ENCODE measurements at regions not wholly inside any gene's neighbourhood (a gene's known extent, or its start where the extent isn't known, plus 50 kb on each side); places are given as distances from the start of the nearest gene placed in this dataset.

DNA sequence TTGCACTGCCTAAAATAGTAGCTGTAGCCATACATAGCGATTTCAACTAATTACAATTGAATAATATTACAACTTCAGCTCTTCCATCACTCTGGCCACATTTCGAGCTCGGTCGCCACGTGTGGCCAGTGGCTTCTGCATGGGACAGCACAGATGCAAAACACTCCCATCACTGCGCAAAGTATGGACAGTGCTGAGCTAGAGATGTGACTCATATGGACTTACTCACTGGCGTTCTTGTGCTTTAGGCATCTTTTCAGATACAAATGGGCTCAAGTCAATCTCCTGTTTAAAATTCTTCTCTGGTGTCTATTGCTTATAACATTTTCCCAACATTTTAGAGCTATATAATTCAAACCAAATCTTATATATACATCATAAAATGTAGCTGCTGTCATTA, 222.7 kb downstream of the ELAVL2 start:
- Histone ChIP-seq H3K9ac (ENCODE audit: low read depth, low read length) (no peak overlapping the region), H3K4me1 (ENCODE audit: control insufficient read depth, insufficient read depth, low read length) (no peaks in the 10 kb centered on the region), H3K36me3 (ENCODE audit: control insufficient read depth, insufficient read depth, low read length) (no peaks in the 10 kb centered on the region), H3K27me3 (ENCODE audit: control insufficient read depth, insufficient read depth, low read length) (no peaks in the 10 kb centered on the region), H3K9me3 (ENCODE audit: control insufficient read depth, insufficient read depth, low read length) (no peaks in the 10 kb centered on the region), H3K4me3 (ENCODE audit: low read depth, low read length) (no peak overlapping the region)

GRCh38 chr9:23606107-23606506, 219.9 kb downstream of the ELAVL2 start:
- Histone ChIP-seq H3K9me3 (ENCODE audit: control insufficient read depth, insufficient read depth, low read length) (no peaks in the 10 kb centered on the region), H3K27me3 (ENCODE audit: control insufficient read depth, insufficient read depth, low read length) (no peaks in the 10 kb centered on the region), H3K9ac (ENCODE audit: low read depth, low read length) (no peak overlapping the region), H3K36me3 (ENCODE audit: control insufficient read depth, insufficient read depth, low read length) (no peaks in the 10 kb centered on the region), H3K4me1 (ENCODE audit: control insufficient read depth, insufficient read depth, low read length) (no peaks in the 10 kb centered on the region), H3K4me3 (ENCODE audit: low read depth, low read length) (no peak overlapping the region)

DNA sequence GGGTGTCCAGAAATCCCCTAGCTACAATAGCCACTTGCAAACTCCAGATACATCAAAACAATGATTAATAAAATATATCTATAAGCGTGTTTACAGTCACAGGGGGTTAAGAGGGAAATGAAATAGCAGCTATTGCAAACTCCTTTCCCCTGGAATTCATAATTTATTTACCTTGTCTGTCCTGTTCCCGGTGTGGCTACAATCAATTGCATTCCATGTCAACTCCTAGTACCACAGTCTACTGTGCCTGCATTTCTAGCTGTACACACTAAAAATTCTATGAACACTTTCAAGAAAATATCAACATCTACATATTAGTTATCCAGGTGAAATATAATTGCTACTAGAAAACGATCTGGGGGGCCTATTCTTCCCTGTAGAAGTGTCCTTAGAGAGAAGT, 217.6 kb downstream of the ELAVL2 start:
- H3K9me3 ChIP-seq (ENCODE audit: control insufficient read depth, insufficient read depth, low read length): no peaks in the 10 kb centered on the region
- H3K4me3 ChIP-seq (ENCODE audit: low read depth, low read length): no peak overlapping the region
- no peak overlapping the region for H3K9ac ChIP-seq (ENCODE audit: low read depth, low read length)
- H3K27me3 ChIP-seq (ENCODE audit: control insufficient read depth, insufficient read depth, low read length): no peaks in the 10 kb centered on the region
- H3K36me3 ChIP-seq (ENCODE audit: control insufficient read depth, insufficient read depth, low read length): no peaks in the 10 kb centered on the region
- no peaks in the 10 kb centered on the region for H3K4me1 ChIP-seq (ENCODE audit: control insufficient read depth, insufficient read depth, low read length)

DNA sequence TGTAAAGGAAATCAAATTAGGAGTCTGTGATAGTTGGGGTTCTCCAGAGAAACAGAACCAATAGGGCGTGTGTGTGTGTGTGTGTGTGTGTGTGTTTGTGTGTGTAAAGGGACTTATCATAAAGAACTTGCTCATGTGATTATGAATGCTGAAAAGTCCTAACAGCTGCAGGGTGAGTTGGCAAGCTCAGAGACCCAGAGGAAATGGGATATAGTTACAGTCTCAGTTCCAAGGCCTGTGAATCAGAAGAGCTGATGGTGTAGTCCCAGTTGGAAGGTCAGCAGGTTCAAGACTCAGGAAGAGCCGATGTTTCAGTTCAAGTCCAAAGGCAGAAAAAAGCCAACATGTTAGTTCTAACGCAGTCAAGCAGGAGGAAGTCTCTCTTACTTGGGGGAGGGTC, 214.2 kb downstream of the ELAVL2 start:
- no peak overlapping the region for H3K9ac ChIP-seq (ENCODE audit: low read depth, low read length)
- H3K4me1 ChIP-seq (ENCODE audit: control insufficient read depth, insufficient read depth, low read length): no peaks in the 10 kb centered on the region
- no peaks in the 10 kb centered on the region for H3K36me3 ChIP-seq (ENCODE audit: control insufficient read depth, insufficient read depth, low read length)
- no peaks in the 10 kb centered on the region for H3K9me3 ChIP-seq (ENCODE audit: control insufficient read depth, insufficient read depth, low read length)
- no peak overlapping the region for H3K4me3 ChIP-seq (ENCODE audit: low read depth, low read length)
- no peaks in the 10 kb centered on the region for H3K27me3 ChIP-seq (ENCODE audit: control insufficient read depth, insufficient read depth, low read length)

- H3K27me3 ChIP-seq (ENCODE audit: control insufficient read depth, insufficient read depth, low read length): no peaks in the 10 kb centered on the region
- no peaks in the 10 kb centered on the region for H3K4me1 ChIP-seq (ENCODE audit: control insufficient read depth, insufficient read depth, low read length)
- H3K36me3 ChIP-seq (ENCODE audit: control insufficient read depth, insufficient read depth, low read length): no peaks in the 10 kb centered on the region
- H3K4me3 ChIP-seq (ENCODE audit: low read depth, low read length): no peak overlapping the region
- H3K9me3 ChIP-seq (ENCODE audit: control insufficient read depth, insufficient read depth, low read length): no peaks in the 10 kb centered on the region
- H3K9ac ChIP-seq (ENCODE audit: low read depth, low read length): no peak overlapping the region
Observed at GRCh38 chr9:23615569-23615968, 210.5 kb downstream of the ELAVL2 start.

GRCh38 chr9:23621188-23621587, 204.9 kb downstream of the ELAVL2 start:
- H3K9me3 ChIP-seq (ENCODE audit: control insufficient read depth, insufficient read depth, low read length): no peaks in the 10 kb centered on the region
- H3K4me3 ChIP-seq (ENCODE audit: low read depth, low read length): no peak overlapping the region
- no peak overlapping the region for H3K9ac ChIP-seq (ENCODE audit: low read depth, low read length)
- no peaks in the 10 kb centered on the region for H3K36me3 ChIP-seq (ENCODE audit: control insufficient read depth, insufficient read depth, low read length)
- H3K4me1 ChIP-seq (ENCODE audit: control insufficient read depth, insufficient read depth, low read length): peaks cover 6% of the 10 kb centered on the region
- no peaks in the 10 kb centered on the region for H3K27me3 ChIP-seq (ENCODE audit: control insufficient read depth, insufficient read depth, low read length)

DNA sequence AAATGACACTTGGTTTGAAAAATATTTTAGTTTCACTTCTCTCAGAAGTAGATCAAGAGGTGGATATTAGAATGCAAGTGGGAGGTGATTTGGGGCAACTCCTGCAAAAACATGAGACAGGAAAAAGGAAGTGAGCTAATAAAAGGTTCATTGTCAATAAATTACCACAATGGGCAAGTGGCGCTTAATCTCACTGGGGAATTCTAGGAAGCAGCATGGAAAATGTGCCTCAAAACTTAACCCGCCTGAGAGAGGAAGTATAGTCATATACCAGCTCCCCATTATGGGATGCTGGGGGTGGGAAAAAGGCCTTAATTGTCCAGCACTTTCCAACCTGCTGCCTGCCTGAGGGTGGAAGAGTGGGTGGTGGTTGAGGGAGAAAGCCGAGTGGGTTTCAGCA, 204.1 kb downstream of the ELAVL2 start:
- Histone ChIP-seq H3K4me1 (ENCODE audit: control insufficient read depth, insufficient read depth, low read length) (peaks cover 6% of the 10 kb centered on the region), H3K9ac (ENCODE audit: low read depth, low read length) (no peak overlapping the region), H3K36me3 (ENCODE audit: control insufficient read depth, insufficient read depth, low read length) (no peaks in the 10 kb centered on the region), H3K9me3 (ENCODE audit: control insufficient read depth, insufficient read depth, low read length) (no peaks in the 10 kb centered on the region), H3K27me3 (ENCODE audit: control insufficient read depth, insufficient read depth, low read length) (no peaks in the 10 kb centered on the region), H3K4me3 (ENCODE audit: low read depth, low read length) (no peak overlapping the region)

- Histone ChIP-seq H3K4me1 (ENCODE audit: control insufficient read depth, insufficient read depth, low read length) (peaks cover 6% of the 10 kb centered on the region), H3K4me3 (ENCODE audit: low read depth, low read length) (no peak overlapping the region), H3K9me3 (ENCODE audit: control insufficient read depth, insufficient read depth, low read length) (no peaks in the 10 kb centered on the region), H3K27me3 (ENCODE audit: control insufficient read depth, insufficient read depth, low read length) (no peaks in the 10 kb centered on the region), H3K9ac (ENCODE audit: low read depth, low read length) (no peak overlapping the region), H3K36me3 (ENCODE audit: control insufficient read depth, insufficient read depth, low read length) (no peaks in the 10 kb centered on the region)
Observed at GRCh38 chr9:23622396-23622795, 203.6 kb downstream of the ELAVL2 start.

- H3K9me3 ChIP-seq (ENCODE audit: control insufficient read depth, insufficient read depth, low read length): no peaks in the 10 kb centered on the region
- H3K4me3 ChIP-seq (ENCODE audit: low read depth, low read length): no peak overlapping the region
- H3K9ac ChIP-seq (ENCODE audit: low read depth, low read length): no peak overlapping the region
- no peaks in the 10 kb centered on the region for H3K4me1 ChIP-seq (ENCODE audit: control insufficient read depth, insufficient read depth, low read length)
- H3K27me3 ChIP-seq (ENCODE audit: control insufficient read depth, insufficient read depth, low read length): no peaks in the 10 kb centered on the region
- no peaks in the 10 kb centered on the region for H3K36me3 ChIP-seq (ENCODE audit: control insufficient read depth, insufficient read depth, low read length)
Observed at GRCh38 chr9:23630488-23630887, 195.6 kb downstream of the ELAVL2 start.

- H3K4me3 ChIP-seq (ENCODE audit: low read depth, low read length): no peak overlapping the region
- no peaks in the 10 kb centered on the region for H3K27me3 ChIP-seq (ENCODE audit: control insufficient read depth, insufficient read depth, low read length)
- H3K9me3 ChIP-seq (ENCODE audit: control insufficient read depth, insufficient read depth, low read length): no peaks in the 10 kb centered on the region
Observed at GRCh38 chr9:23635276-23635675, 190.8 kb downstream of the ELAVL2 start.

GRCh38 chr9:23636199-23636598, 189.8 kb downstream of the ELAVL2 start:
- no peak overlapping the region for H3K4me3 ChIP-seq (ENCODE audit: low read depth, low read length)

More at GRCh38 chr9:23635276-23635675, 190.8 kb downstream of the ELAVL2 start:
- Histone ChIP-seq H3K4me1 (ENCODE audit: control insufficient read depth, insufficient read depth, low read length) (no peaks in the 10 kb centered on the region), H3K36me3 (ENCODE audit: control insufficient read depth, insufficient read depth, low read length) (no peaks in the 10 kb centered on the region), H3K9ac (ENCODE audit: low read depth, low read length) (no peak overlapping the region)

DNA sequence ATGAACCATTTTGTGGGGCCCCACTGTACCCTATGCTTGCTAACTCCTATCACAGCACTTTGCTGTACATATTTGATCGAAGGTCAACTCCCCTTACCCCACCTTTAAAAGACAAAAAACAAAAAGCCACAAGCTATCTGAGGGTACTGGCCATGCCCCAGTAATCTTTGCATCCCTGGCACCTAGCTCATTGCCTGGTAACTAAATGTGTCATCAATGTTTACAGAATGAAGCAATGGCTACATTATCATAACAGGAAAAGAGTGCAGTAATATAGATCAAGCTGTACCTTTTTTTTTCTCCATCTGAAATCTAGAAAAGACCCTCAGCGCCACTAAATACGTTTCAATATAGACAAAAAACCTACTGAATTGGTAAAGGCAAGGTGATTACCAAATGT, 188.0 kb downstream of the ELAVL2 start:
- H3K27me3 ChIP-seq (ENCODE audit: control insufficient read depth, insufficient read depth, low read length): no peaks in the 10 kb centered on the region
- H3K4me3 ChIP-seq (ENCODE audit: low read depth, low read length): no peak overlapping the region
- no peak overlapping the region for H3K9ac ChIP-seq (ENCODE audit: low read depth, low read length)
- no peaks in the 10 kb centered on the region for H3K36me3 ChIP-seq (ENCODE audit: control insufficient read depth, insufficient read depth, low read length)
- H3K9me3 ChIP-seq (ENCODE audit: control insufficient read depth, insufficient read depth, low read length): no peaks in the 10 kb centered on the region
- H3K4me1 ChIP-seq (ENCODE audit: control insufficient read depth, insufficient read depth, low read length): no peaks in the 10 kb centered on the region

More at GRCh38 chr9:23636199-23636598, 189.8 kb downstream of the ELAVL2 start:
- H3K4me1 ChIP-seq (ENCODE audit: control insufficient read depth, insufficient read depth, low read length): no peaks in the 10 kb centered on the region
- H3K36me3 ChIP-seq (ENCODE audit: control insufficient read depth, insufficient read depth, low read length): no peaks in the 10 kb centered on the region
- no peaks in the 10 kb centered on the region for H3K9me3 ChIP-seq (ENCODE audit: control insufficient read depth, insufficient read depth, low read length)
- H3K27me3 ChIP-seq (ENCODE audit: control insufficient read depth, insufficient read depth, low read length): no peaks in the 10 kb centered on the region
- H3K9ac ChIP-seq (ENCODE audit: low read depth, low read length): no peak overlapping the region
